ENCODE measurements at regions not wholly inside any gene's neighbourhood (a gene's known extent, or its start where the extent isn't known, plus 50 kb on each side); places are given as distances from the start of the nearest gene placed in this dataset.

- TF ChIP-seq CTCF (IDR thresholded peaks at IDR 0.05): no peak
- no peak for TF ChIP-seq POLR2A (IDR thresholded peaks at IDR 0.05)
These were observed 90.5 kb upstream of the SIRPG start for GRCh38 chr20:1747953-1748577.
